ENCODE measurements at regions not wholly inside any gene's neighbourhood (a gene's known extent, or its start where the extent isn't known, plus 50 kb on each side); places are given as distances from the start of the nearest gene placed in this dataset.

GRCh38 chr17:69936996-69937395, 138.0 kb upstream of the KCNJ16 start:
- TF ChIP-seq POLR2AphosphoS5 (IDR thresholded peaks at IDR 0.05; ENCODE audit: borderline replicate concordance, low read depth, low read length) (no peak), EZH2 (IDR thresholded peaks at IDR 0.05) (no peak)
